ENCODE measurements at regions not wholly inside any gene's neighbourhood (a gene's known extent, or its start where the extent isn't known, plus 50 kb on each side); places are given as distances from the start of the nearest gene placed in this dataset.
A peak's percentile ranks its signal among the peaks of the same experiment; 100 is the strongest.
"Not testable (repeated sequence)": the region's sequence is repeated elsewhere in the genome, so short reads cannot be mapped to it uniquely, and the experiment has no call there.

- Mint-ChIP-seq H3K4me1 (peaks cover 19 to 49% of the 10 kb centered on the region in 2 experiments), H3K27ac (peak overlapping the region in 2 of 3 experiments; percentile 2 to 37; a peak in 4 of 7 replicates), H3K4me3 (no peak overlapping the region), H3K9me3 (peaks cover 15 to 21% of the 10 kb centered on the region in 2 experiments), H3K36me3 (ENCODE audit: insufficient read depth in 1 of 3, low read depth in 3 of 3) (peaks cover 26 to 36% (median 27%) of the 10 kb centered on the region in 3 experiments), H3K27me3 (ENCODE audit: low read depth) (no peaks in the 10 kb centered on the region)
- peaks cover 2% of the 10 kb centered on the region; the same call in 1 of the 2 replicates for H3K4me1 ChIP-seq (ENCODE audit: insufficient read depth, low read length)
- no peaks in the 10 kb centered on the region for H4K20me1 ChIP-seq (ENCODE audit: control insufficient read depth, insufficient read depth, insufficient read length)
- no peak overlapping the region for H4K91ac ChIP-seq (ENCODE audit: insufficient read length, low read depth, low read length)
- no peak overlapping the region for H3K56ac ChIP-seq (ENCODE audit: insufficient read length, low read depth, low read length)
- H4K8ac ChIP-seq (replicated peaks; ENCODE audit: insufficient read length, low read depth, low read length): no peak overlapping the region
- H3K27me3 ChIP-seq (ENCODE audit: insufficient read depth, low read length): no peaks in the 10 kb centered on the region
- no peak overlapping the region for H2AFZ ChIP-seq (ENCODE audit: low read length)
- H3K14ac ChIP-seq (ENCODE audit: insufficient read depth, low read length): no peak overlapping the region
- H3K27ac ChIP-seq (ENCODE audit: insufficient read length, low read depth, low read length): no peak overlapping the region
- H3T11ph ChIP-seq (ENCODE audit: low read length): no peak overlapping the region
- H3K9me3 ChIP-seq (ENCODE audit: control insufficient read depth, low read depth, low read length): no peaks in the 10 kb centered on the region
- H3K23me2 ChIP-seq (ENCODE audit: insufficient read length, low read depth, low read length, poor library complexity, severe bottlenecking): no peaks in the 10 kb centered on the region
- no peak overlapping the region for H2AK5ac ChIP-seq (ENCODE audit: insufficient read length, low read length)
- H2BK5ac ChIP-seq (ENCODE audit: insufficient read length, low read length): no peak overlapping the region
- H3K4ac ChIP-seq (ENCODE audit: low read depth, low read length): no peak overlapping the region
- no peak for DNase-seq
- H2BK12ac ChIP-seq (ENCODE audit: insufficient read length, low read depth, low read length): no peak overlapping the region
- no peak overlapping the region for H2BK120ac ChIP-seq (ENCODE audit: low read depth, low read length, poor library complexity, severe bottlenecking)
- no peaks in the 10 kb centered on the region for H3K79me2 ChIP-seq (ENCODE audit: insufficient read depth, low read length)
- no peak overlapping the region for H4K5ac ChIP-seq (ENCODE audit: insufficient read length, low read depth, low read length)
- H3K23ac ChIP-seq (ENCODE audit: insufficient read length, low read depth, low read length): no peak overlapping the region
- no peak overlapping the region for H3K9ac ChIP-seq (ENCODE audit: extremely low read depth, insufficient read length, low read length)
- no CpG with 5 or more reads among the region's 8 CpGs for WGBS (ENCODE audit: extremely low coverage, insufficient read length, low lambda C conversion rate)
- no peak for TF ChIP-seq CTCF (conservative IDR thresholded peaks at IDR 0.05)
- H2BK20ac ChIP-seq (ENCODE audit: low read depth, low read length, poor library complexity, severe bottlenecking): no peak overlapping the region
- H3K18ac ChIP-seq (ENCODE audit: insufficient read length, low read depth, low read length): no peak overlapping the region
- H3K79me1 ChIP-seq (ENCODE audit: insufficient read depth, low read depth, low read length, poor library complexity, severe bottlenecking): no peaks in the 10 kb centered on the region
- H2BK15ac ChIP-seq (ENCODE audit: low read depth, low read length): no peak overlapping the region
- no peak overlapping the region for H3K4me2 ChIP-seq (ENCODE audit: insufficient read depth, insufficient read length, low read length)
These were observed 487.3 kb downstream of the SIPA1L2 start for GRCh38 chr1:232142403-232143314.

- not testable (repeated sequence) for H3K9ac ChIP-seq (ENCODE audit: extremely low read depth, insufficient read length, low read length); H2AK5ac ChIP-seq (ENCODE audit: insufficient read length, low read length); H4K8ac ChIP-seq (replicated peaks; ENCODE audit: insufficient read length, low read depth, low read length); DNase-seq; H3K23me2 ChIP-seq (ENCODE audit: insufficient read length, low read depth, low read length, poor library complexity, severe bottlenecking); H3K4me3 Mint-ChIP-seq; H3K27me3 ChIP-seq (ENCODE audit: insufficient read depth, low read length); H4K91ac ChIP-seq (ENCODE audit: insufficient read length, low read depth, low read length); H2BK20ac ChIP-seq (ENCODE audit: low read depth, low read length, poor library complexity, severe bottlenecking); H3K18ac ChIP-seq (ENCODE audit: insufficient read length, low read depth, low read length); H3K79me2 ChIP-seq (ENCODE audit: insufficient read depth, low read length); H3K56ac ChIP-seq (ENCODE audit: insufficient read length, low read depth, low read length); H2BK15ac ChIP-seq (ENCODE audit: low read depth, low read length); H2BK5ac ChIP-seq (ENCODE audit: insufficient read length, low read length); H2BK120ac ChIP-seq (ENCODE audit: low read depth, low read length, poor library complexity, severe bottlenecking); H4K5ac ChIP-seq (ENCODE audit: insufficient read length, low read depth, low read length); H3K27me3 Mint-ChIP-seq (ENCODE audit: low read depth); H3K14ac ChIP-seq (ENCODE audit: insufficient read depth, low read length); H3T11ph ChIP-seq (ENCODE audit: low read length); H3K79me1 ChIP-seq (ENCODE audit: insufficient read depth, low read depth, low read length, poor library complexity, severe bottlenecking); H3K27ac Mint-ChIP-seq; H3K9me3 ChIP-seq (ENCODE audit: control insufficient read depth, low read depth, low read length); H3K4me2 ChIP-seq (ENCODE audit: insufficient read depth, insufficient read length, low read length); H3K23ac ChIP-seq (ENCODE audit: insufficient read length, low read depth, low read length); H2BK12ac ChIP-seq (ENCODE audit: insufficient read length, low read depth, low read length); H4K20me1 ChIP-seq (ENCODE audit: control insufficient read depth, insufficient read depth, insufficient read length); H3K4me1 ChIP-seq (ENCODE audit: insufficient read depth, low read length); H3K27ac ChIP-seq (ENCODE audit: insufficient read length, low read depth, low read length); H2AFZ ChIP-seq (ENCODE audit: low read length); H3K4ac ChIP-seq (ENCODE audit: low read depth, low read length)
- Mint-ChIP-seq H3K4me1 (peaks cover 23 to 55% of the 10 kb centered on the region in 2 experiments), H3K36me3 (ENCODE audit: insufficient read depth in 1 of 3, low read depth in 3 of 3) (peaks cover 33 to 52% (median 42%) of the 10 kb centered on the region in 3 experiments), H3K9me3 (peaks cover 26% of the 10 kb centered on the region in 2 experiments)
- WGBS (ENCODE audit: extremely low coverage, insufficient read length, low lambda C conversion rate): no CpG with 5 or more reads among the region's 5 CpGs
These were observed 488.8 kb downstream of the SIPA1L2 start for GRCh38 chr1:232141167-232141448.
